ENCODE measurements at regions not wholly inside any gene's neighbourhood (a gene's known extent, or its start where the extent isn't known, plus 50 kb on each side); places are given as distances from the start of the nearest gene placed in this dataset.

DNA sequence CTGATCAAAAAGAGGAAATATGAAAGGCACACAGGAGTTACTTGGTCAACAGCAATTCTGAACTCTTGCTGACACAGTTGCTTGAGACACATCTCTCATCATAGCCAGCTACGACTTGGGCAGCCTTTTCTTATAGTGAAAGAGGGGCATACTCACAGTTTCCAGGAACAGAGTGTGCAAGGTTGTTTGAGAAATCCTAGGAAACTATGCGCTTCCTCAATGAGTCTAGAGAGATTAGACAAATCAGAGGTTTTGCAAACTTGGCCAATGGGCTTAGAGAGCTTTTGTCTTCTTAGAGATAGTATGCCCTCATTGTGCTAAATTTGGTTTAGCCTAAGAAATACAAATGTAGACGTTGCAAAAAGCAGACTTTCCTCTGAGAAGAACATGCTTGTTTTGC lies 370.4 kb downstream of the HGF start:
- TF ChIP-seq MAX (IDR thresholded peaks at IDR 0.05) = no peak
- TF ChIP-seq EP300 (IDR thresholded peaks at IDR 0.05; ENCODE audit: borderline replicate concordance) = no peak
- TF ChIP-seq NFIC (IDR thresholded peaks at IDR 0.05) = no peak
- TF ChIP-seq REST (IDR thresholded peaks at IDR 0.05; ENCODE audit: low read depth) = no peak
- TF ChIP-seq TCF12 (IDR thresholded peaks at IDR 0.05; ENCODE audit: low read depth) = no peak
- no peak for TF ChIP-seq TAF1 (IDR thresholded peaks at IDR 0.05; ENCODE audit: low read depth)
- no peak for TF ChIP-seq RAD21 (IDR thresholded peaks at IDR 0.05; ENCODE audit: low read depth)
- TF ChIP-seq ZBTB7A (IDR thresholded peaks at IDR 0.05; ENCODE audit: low read depth) = no peak

Data from Ishikawa (cell line).